HK-2 (cell line): ENCODE measurements at regions not wholly inside any gene's neighbourhood (a gene's known extent, or its start where the extent isn't known, plus 50 kb on each side); places are given as distances from the start of the nearest gene placed in this dataset.
"Not testable (repeated sequence)": the region's sequence is repeated elsewhere in the genome, so short reads cannot be mapped to it uniquely, and the experiment has no call there.

Experiments
- DNase-seq: peaks from one replicate; pipeline ENCODE4 v3.0.0-alpha.2; 2018; ENCODE audit not compliant: unreplicated experiment

DNA sequence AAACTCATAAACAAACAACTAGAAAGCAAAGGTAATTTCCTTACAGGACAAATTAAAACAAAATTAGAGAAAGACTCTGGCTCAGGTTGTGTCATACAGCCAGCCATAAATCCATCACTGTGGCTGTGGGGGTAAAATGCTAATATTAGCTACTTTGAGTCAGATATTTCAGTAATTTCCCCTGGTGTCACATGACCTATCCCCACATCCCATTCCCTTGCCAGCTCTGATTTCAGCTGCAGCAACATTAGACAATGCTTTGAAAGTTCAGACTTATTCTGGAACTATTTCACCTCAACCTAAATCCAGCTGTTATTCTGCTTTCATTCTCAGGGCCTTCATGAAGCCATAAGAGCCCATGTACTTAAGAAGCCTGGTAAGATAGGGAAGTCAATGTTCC is 55.3 kb downstream of the RPL10L start:
- no peak for DNase-seq

DNA sequence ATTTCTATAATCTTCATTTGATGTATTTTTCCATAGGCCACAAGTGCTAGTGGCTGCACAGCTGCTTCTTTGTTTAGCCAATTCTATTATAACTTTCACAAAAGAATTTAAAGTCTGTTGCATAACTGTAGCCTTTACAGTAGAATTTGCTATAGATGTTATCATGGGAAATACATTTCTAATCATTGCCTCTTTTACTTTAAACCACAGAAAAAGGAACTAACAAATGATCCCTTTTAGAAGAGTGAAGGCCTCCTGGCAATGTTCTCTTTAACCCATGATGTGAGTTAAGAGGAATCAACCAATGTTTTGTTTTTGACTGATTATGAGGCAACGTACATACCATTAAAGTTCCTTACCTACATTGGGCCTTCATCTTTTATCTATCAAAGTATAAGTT is 68.8 kb downstream of the RPL10L start:
- DNase-seq: no peak

DNA sequence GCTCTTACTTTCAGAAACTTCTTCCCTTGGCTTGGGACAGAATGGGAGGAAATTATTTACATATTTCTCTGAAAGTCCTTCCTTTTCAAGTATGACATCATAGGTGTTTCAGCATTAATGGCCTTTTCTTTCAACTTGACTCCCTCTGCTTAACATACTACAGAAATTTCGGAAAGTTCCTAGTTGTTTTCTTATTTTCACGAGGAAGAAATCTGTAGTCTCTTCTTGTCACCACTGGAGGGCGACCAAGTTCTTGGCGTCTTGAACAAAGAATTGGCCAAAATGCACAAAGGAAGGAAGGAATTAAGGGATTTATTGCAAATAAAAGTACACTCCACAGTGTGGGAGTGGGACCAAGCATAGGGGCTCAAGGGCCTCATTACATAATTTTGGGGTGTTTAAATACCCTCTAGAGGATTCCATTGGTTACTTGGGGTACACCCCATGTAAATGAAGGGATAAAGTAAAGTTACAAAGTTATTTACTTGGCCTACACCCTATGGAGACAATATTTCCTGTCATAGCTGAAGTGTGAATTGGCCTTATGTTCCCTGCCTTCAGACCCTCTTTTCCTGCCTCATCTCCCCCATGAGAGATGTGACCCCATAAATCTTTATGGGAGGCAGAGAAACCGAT is 70.4 kb downstream of the RPL10L start:
- peak; percentile 25 for DNase-seq

DNA sequence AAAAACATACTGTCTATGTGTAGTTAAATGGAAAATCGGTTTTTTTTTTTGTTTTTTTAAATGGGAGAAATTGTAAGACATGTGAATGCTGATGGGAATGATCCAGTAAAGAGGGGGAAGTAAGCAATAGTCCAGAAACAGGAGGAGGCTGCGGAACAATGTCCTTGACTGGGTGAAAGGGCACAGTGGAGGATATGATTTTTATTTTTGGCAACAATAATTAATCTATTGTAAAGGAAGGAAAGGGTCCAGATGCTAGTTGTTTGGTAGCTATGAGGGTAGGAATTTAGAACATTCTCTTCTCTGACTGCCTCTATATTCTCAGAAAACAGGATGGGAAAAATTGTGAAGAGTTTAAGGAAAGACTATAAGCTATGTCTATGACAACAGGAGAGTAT is 76.6 kb downstream of the RPL10L start:
- DNase-seq: no peak

DNA sequence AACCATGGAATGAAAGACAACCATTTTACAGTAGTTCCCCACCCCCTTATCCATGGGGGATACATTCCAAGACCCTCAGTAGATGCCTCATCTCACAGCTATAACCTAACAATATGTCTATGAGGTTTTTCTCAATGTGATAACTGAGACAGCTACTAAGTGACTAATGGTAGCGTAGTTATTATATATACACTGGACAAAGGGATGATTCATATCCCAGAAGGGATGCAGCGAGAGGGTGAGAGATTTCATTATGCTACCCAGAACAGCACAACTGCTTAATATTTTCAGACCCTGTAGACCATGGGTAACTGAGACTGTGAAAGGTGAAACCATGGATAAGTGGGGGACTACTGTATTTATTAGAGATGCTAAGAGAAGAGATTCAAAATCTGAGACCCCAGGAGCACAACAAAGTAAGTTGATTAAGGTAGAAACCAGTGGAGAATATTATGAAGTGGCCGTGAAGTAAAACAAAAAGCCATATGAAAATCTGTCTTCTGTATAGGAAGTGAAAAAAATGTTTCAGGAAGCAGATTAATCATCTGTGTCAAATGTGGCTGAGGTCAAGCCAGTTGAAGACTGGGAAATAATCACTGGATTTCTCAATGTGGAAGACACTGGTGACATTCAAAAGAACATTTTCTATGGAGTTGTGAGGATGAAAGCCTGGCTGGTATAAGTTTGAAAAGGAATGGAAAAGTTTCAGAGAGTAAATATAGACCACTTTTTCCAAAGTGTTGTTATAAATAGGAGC is 77.2 kb downstream of the RPL10L start:
- no peak for DNase-seq

DNA sequence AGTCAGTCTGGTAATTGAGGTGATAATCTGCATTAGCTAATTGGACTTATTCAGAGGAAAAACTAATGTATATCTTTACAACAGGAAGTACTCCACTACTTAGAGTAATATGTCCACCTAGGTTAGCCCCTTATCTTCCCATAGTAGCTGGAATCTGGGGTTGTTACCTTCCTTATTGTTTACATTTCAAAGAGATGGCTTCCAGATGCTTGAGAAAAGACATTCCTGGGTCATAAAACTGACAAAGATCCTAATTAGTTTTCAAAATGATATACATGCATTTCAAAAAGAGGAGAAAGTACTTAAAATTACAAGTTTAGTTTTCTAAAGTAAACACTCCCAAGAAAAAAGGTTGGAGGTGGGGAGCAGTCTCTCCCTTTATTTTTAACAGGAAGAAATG is 78.1 kb downstream of the RPL10L start:
- DNase-seq: no peak

DNA sequence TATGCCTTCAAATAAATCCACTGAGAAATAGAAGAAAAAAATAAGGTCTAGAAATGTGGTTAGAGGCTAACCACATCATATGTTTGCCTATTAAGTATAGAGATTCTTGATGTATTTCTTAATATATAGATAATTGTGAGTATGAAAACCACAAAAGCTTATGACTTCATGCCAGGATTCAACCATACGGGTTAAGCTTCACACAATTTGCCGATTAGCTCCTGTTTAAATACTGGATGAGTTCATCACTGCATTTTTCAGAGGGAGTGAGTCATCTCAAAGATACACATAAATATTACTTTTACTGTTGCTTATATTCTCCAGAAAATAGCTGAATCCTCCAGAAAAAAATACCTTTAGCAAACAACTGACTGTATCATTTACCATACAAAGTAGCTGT is 79.6 kb downstream of the RPL10L start:
- no peak for DNase-seq

DNA sequence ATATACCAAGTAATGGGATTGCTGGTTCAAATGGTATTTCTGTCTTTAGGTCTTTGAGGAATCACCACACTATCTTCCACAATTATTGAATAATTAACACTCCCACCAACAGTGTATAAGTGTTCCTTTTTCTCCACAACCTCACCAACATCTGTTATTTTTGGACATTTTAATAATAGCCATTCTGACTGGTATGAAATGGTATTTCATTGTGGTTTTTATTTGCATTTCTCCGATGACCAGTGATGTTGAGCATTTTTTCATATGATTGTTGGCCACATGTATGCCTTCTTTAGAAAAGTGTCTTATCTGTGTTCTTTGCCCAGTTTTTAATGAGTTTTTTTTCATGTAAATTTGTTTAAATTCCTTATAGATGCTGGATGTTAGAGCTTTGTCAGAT is 83.4 kb downstream of the RPL10L start:
- not testable (repeated sequence) for DNase-seq

DNA sequence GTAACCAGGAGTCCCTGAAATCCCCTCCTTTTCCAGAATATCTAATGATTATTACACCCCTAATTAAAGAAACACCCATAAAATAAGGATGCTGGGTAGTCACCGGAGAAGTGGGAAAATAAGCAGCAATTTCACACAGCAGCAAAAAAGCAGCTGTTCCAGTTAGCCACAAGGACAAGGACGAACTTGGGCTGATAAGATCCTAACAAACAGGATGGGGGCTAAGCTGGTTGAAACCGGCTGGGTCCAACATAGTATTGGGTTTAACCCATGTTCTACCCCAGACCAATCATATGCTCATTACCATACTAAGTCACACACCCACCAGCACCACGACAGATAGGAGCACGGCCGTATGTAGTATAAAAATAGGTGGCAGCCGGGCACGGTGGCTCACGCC is 100.7 kb downstream of the RPL10L start:
- DNase-seq: no peak

DNA sequence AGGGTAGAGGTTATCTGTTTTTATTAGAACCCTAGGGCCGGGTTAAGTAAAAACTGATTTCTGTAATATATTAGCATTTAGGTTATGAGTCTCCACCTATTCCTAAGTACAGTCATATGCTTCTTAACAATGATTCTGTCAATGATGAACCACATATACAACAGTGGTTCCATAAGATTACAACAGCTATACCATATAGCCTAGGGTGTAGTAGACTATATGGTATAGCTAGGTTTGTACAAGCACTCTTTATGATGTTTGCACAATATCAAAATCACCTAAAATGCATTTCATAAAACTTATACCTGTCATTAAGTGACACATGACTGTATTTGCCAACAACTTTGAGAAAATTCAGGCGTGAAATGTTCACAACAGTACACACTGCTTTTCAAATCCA is 110.6 kb downstream of the RPL10L start:
- no peak for DNase-seq

DNA sequence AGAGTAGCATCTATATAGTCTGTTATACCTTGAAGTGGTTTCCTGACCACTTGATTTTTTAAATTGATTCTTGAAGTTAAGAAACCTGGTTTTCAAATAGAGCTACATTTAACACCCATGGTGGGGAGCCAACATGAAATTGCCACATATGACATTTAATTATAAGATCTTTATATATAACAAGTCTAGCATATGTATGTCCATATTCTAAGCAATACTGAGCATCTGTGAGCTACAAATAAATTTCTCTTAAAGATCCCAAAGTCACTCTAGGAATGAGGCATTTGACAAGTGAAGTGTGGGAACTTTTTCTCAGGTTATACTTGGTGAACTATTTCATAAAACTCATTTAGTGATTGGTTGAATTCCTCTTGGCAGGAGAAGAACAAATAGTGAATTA is 132.5 kb downstream of the RPL10L start:
- DNase-seq: no peak

DNA sequence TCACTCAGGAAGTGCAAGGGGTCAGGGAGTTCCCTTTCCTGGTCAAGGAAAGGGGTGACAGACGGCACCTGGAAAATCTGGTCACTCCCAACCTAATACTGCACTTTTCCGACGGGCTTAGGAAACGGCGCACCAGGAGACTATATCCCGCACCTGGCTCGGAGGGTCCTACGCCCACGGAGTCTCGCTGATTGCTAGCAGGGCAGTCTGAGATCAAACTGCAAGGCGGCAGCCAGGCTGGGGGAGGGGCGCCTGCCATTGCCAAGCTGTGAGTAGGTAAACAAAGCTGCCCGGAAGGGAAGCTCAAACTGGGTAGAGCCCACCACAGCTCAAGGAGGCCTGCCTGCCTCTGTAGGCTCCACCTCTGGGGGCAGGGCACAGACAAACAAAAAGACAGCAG is 142.8 kb downstream of the RPL10L start:
- DNase-seq: not testable (repeated sequence)

DNA sequence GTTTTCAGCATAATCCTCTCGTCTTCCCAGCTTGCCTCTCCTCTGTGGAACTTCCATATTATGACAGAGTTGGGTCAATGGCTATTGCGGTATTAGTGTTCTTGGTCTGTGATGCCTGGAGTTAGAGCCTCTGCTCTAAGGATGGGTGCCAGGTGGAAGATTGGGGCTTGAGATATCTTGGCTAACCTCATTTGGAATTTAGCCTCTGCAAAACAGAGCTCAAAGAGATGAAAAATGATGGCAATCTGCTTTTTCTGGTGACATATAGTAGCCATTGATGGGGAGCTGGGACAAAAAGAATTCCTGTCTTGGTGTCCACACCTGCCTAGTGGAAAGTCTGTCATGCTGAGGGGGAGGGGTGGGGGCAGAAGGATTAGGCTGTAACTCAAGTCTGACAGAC is 152.1 kb downstream of the RPL10L start:
- no peak for DNase-seq

DNA sequence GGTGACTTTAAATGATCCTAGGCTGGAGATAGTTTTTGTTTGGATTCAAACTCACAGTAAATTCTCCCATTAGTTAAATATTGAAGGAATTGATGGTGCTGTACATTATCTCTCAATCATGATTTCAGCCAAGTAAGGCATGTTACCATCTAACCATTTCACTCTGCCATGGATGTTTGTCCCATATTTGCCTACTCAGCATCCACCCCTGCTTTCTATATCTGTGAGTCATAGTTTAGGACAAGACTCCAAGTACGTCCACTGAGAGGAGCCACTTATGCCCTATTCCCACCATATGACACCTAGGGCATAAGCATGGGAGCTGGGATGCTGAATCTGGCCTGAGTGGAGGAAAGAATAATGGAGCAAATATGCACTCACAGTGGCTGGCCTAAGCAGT is 155.2 kb downstream of the RPL10L start:
- no peak for DNase-seq

DNA sequence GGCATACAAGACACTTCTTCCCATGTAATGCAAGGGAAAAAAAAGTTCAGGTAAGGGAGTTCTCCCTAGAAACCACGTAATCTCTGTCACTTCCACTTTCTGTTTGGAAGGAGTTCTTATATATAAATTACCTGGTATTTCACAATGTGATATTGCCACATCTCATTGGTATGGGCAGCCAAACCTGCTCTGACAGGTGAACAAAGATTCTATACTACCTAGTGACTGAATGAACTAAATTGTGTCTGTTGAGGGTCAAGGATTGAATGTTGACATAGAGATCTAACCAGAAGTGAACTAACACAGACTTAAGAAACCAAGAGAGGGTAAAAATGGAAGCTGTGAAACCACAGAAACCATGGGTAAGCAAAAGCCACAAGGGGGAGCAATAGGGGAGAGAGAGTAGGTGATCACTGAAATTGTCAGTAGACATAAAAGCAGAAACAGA is 161.3 kb downstream of the RPL10L start:
- DNase-seq: peak; percentile 8

DNA sequence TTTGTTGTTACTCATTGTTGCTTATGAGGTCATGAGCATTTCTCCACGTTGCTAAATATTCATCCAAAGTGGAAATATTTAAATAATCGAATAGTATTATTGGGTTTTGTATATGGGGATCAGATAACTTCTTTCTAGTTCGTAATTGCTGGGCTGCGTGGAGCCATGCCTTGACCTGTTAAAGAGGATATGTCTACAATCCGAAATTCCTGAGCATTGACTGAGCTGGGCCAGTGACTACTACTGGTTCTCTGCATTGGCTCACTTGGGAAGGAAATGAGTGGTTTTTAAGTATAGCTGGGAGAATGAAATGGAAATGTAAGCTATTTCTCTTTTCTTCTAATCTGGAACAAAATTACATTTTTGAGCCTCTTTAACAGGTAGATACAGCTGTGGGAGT is 163.2 kb downstream of the RPL10L start:
- no peak for DNase-seq

DNA sequence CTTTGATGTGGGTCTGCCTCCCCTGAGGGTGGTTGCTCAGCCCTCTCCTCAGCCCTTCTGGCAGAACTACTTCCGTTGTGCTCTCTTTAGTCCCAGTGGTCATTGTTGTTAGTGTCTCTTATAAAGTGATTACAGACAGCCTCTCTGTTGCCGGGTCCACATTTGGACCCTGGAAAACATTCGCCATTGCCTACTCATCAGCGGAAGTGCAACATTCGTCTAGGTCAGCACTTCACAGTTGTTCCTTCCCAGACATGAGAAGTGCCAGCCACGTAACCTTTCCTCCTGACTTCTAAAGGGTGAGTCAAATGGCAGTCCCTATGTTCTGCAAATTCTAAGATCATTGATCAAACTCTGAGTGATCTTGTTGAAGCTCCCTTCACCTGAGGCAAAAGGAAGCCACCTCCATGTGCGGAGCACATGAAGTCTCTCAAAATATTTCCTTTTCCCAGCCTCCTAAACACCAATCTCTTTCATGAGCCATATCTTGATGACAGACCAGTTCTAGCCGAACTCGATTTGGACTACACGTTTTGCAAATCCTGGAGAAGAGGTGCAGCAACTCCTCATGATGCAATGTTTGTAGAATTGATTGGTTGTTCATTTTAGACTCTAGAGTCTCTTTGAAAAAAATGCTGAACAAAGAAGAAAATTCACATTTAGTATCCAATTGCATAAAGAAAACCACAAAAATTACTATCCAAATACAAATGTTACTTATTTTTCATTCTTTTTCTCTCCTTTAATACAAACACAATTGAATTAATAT is 163.8 kb downstream of the RPL10L start:
- DNase-seq: no peak

DNA sequence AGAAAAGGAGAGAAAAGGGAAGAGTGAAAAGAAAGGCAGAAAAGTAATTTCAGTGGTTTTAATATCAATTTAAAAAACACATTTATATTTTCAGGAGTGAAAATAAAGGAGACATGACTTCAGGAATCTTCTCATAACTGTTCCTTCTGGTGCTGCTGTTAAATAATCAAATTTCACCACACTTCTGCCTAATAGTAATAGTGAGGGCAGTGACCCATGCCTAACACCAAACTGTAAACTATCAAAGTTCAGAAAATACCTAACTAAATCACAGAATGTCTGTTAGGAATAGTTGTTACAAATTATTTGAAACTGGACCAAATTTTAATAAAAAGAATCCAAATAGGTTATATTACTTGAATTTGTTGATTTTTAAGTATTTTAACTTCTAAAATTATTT is 169.4 kb downstream of the RPL10L start:
- DNase-seq: no peak

DNA sequence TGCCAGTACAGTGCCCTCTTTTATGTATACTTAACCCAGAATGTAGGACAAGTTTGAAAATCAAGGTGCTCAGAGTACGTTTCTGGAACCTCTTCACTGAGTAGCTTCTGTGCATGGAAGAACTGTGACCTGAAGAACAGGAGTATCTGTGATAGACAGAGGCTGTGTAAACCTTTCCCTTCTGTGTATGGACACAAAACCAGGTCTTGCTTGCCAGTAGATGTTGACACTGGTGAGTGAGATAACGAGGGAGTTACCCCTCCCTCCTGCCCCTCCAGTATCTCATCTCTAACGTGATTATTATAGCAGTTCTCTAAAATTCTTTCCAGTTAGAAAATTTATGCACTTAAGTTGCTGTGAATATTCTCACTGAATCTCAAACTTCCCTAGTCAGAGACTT is 170.8 kb downstream of the RPL10L start:
- DNase-seq: no peak

DNA sequence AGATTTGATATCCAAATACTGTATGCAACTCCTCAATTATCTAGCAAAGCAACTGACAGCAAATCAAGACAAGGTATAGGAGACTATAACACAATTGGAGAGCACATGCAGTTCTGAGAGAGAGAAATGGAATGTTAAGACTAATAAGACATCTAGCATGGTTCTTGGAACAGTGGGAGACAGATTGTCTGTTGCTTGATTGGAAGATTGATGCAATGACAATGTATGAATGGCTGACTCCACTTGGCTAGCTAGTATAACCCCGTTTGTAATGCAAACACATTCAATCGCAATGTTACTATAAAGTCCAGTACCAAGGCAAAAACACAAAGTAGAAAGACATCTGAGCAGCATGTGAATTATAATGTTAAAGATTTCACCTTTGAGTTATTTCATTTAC is 179.3 kb downstream of the RPL10L start:
- DNase-seq: no peak

DNA sequence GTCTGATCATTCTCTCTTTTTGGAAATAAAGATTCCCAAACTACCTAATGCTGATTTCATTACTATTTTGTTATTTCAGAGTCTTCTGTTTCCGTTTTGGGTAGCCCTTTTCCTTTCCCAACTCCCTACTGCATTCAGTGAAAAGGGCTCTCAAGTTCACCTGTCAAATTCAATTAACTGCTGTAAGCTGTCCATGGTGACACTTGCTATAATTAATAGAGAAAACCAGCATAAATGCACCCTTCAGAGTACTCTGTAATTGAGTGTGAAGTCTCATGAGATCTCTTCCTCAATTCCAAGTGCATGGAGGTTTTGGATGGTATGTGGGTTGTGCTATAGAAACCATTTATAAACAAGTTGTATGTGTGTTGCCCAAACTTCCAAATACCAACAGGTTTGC is 187.2 kb downstream of the RPL10L start:
- no peak for DNase-seq

DNA sequence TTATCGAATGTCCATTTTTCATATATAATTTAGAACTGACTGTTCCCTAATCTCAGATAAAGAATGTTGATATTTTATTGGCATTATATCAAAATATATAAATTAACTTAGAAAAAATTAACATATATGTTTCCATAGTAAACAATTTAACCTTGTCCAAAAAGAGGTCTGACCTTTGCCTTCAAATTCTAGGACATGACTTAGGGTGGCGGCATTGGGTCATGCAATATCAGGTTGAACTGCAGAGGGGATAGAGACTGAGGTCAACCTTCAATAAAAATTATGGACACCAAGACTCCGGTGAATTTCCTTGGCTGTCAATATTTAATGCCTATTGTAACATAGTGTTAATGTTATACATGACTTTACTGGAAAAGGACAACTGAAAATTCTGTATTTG is 199.8 kb downstream of the RPL10L start:
- no peak for DNase-seq

DNA sequence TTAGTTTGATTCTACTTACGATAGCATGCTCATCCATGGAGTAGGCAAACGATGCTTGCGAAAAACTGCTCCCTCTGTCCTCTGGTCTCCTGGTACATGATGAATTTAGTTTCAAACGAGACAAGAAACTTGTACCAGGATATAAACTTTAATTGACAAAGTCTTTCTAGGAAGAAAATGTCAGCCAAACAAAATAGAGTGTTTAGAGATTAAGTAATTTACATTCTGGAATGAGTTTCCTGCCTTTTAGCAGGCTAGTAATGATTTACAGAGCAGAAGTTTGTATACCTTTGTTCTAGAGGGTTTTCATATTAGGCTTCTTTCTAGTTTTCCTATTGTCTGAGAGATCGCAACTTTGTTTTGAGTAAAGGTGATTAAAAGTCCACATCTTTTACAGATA is 206.9 kb downstream of the RPL10L start:
- no peak for DNase-seq
